MM.1S (cell line): ENCODE measurements at regions not wholly inside any gene's neighbourhood (a gene's known extent, or its start where the extent isn't known, plus 50 kb on each side); places are given as distances from the start of the nearest gene placed in this dataset.

Experiments
- DNase-seq: peaks from one replicate; pipeline ENCODE4 v3.0.0-alpha.2; 2015
- H2AFZ ChIP-seq: fragments of 300-600 bp; sonication (generic); 2 replicates; pipeline ENCODE4 v1.6.0; 2016; ENCODE audit warnings: antibody characterized with exemption, low read length
- H3F3A ChIP-seq: fragments of 300-600 bp; sonication (generic); 2 replicates; pipeline ENCODE4 v1.6.1; 2016; ENCODE audit warnings: mild to moderate bottlenecking, antibody characterized with exemption, low read length, moderate library complexity, mixed read lengths; ENCODE audit not compliant: insufficient read depth
- H3K27ac ChIP-seq: fragments of 300-600 bp; sonication (generic); 2 replicates; pipeline ENCODE4 v1.5.1; 2016; ENCODE audit warnings: mild to moderate bottlenecking, low read length
- H3K27me3 ChIP-seq: fragments of 300-600 bp; sonication (generic); replicated peaks from 2 replicates; pipeline ENCODE4 v1.6.0; 2016; ENCODE audit warnings: low read length; ENCODE audit not compliant: insufficient read depth
- H3K36me3 ChIP-seq: fragments of 300-600 bp; sonication (generic); replicated peaks from 2 replicates; pipeline ENCODE4 v1.6.1; 2016; ENCODE audit warnings: mild to moderate bottlenecking, low read length, mixed read lengths; ENCODE audit not compliant: insufficient read depth
- H3K4me1 ChIP-seq: fragments of 300-600 bp; sonication (generic); 2 replicates; pipeline ENCODE4 v1.6.1; 2016; ENCODE audit warnings: low read length, mixed read lengths
- H3K4me2 ChIP-seq: fragments of 300-600 bp; sonication (generic); 2 replicates; pipeline ENCODE4 v1.6.0; 2016; ENCODE audit warnings: low read depth, low read length
- H3K4me3 ChIP-seq: fragments of 300-600 bp; sonication (generic); 2 replicates; pipeline ENCODE4 v1.5.1; 2016; ENCODE audit warnings: low read length, mixed read lengths
- H3K79me2 ChIP-seq: fragments of 300-600 bp; sonication (generic); 2 replicates; pipeline ENCODE4 v1.6.1; 2016; ENCODE audit warnings: mixed run types, low read length, mixed read lengths
- H3K9ac ChIP-seq: fragments of 300-600 bp; sonication (generic); 2 replicates; pipeline ENCODE4 v1.6.1; 2016; ENCODE audit warnings: low read length, mixed read lengths
- H3K9me2 ChIP-seq: fragments of 300-600 bp; sonication (generic); replicated peaks from 2 replicates; pipeline ENCODE4 v1.6.1; 2016; ENCODE audit warnings: mild to moderate bottlenecking, low read length, mixed read lengths; ENCODE audit not compliant: insufficient read depth
- H3K9me3 ChIP-seq: fragments of 300-600 bp; sonication (generic); replicated peaks from 2 replicates; pipeline ENCODE4 v1.6.1; 2016; ENCODE audit warnings: mild to moderate bottlenecking, low read length, mixed read lengths; ENCODE audit not compliant: insufficient read depth
- H4K20me1 ChIP-seq: fragments of 300-600 bp; sonication (generic); 2 replicates; pipeline ENCODE4 v1.6.1; 2016; ENCODE audit warnings: mild to moderate bottlenecking, low read length, moderate library complexity, mixed read lengths; ENCODE audit not compliant: insufficient read depth
- EZH2 ChIP-seq: fragments of 300-600 bp; sonication (generic); optimal IDR thresholded peaks from 2 replicates; pipeline ENCODE3; 2017; ENCODE audit warnings: low read depth, mild to moderate bottlenecking, antibody characterized with exemption, low read length, mixed read lengths
- EZH2phosphoT487 ChIP-seq: fragments of 300-600 bp; sonication (generic); IDR thresholded peaks from 2 replicates; pipeline ENCODE4 v1.6.1; 2018; ENCODE audit warnings: antibody characterized with exemption, low read length
- TF ChIP-seq, protein P1 (sequence below): fragments of 300-600 bp; sonication (generic); IDR thresholded peaks from 2 replicates; pipeline ENCODE4 v1.5.1; 2016; ENCODE audit warnings: antibody characterized with exemption, low read length, mixed read lengths

DNA sequence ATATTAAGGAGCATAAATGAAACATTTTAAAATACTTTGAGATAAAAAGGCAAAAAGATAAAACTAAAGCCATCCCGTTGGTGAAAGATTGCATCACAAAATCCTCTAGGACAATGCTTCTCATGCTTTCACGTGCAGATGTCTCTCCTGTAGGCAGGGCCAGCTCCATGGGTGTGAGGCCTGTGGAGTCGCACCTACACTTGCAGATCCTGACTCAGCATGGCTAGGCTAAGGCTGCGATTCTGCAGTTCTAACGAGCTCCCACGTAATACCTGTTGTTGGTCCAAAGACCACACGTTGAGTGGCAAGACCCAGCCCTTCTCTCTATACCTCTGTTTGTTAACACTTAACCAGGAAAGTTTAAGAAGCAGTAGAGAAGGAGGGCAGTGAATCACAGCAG, 62.1 kb upstream of the CAPRIN1 start:
- TF ChIP-seq, protein P1, sequence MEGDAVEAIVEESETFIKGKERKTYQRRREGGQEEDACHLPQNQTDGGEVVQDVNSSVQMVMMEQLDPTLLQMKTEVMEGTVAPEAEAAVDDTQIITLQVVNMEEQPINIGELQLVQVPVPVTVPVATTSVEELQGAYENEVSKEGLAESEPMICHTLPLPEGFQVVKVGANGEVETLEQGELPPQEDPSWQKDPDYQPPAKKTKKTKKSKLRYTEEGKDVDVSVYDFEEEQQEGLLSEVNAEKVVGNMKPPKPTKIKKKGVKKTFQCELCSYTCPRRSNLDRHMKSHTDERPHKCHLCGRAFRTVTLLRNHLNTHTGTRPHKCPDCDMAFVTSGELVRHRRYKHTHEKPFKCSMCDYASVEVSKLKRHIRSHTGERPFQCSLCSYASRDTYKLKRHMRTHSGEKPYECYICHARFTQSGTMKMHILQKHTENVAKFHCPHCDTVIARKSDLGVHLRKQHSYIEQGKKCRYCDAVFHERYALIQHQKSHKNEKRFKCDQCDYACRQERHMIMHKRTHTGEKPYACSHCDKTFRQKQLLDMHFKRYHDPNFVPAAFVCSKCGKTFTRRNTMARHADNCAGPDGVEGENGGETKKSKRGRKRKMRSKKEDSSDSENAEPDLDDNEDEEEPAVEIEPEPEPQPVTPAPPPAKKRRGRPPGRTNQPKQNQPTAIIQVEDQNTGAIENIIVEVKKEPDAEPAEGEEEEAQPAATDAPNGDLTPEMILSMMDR, result no peak
- TF ChIP-seq EZH2 (no peak), EZH2phosphoT487 (no peak)
- Histone ChIP-seq H3K9ac (no peak overlapping the region), H3K9me3 (no peaks in the 10 kb centered on the region), H3K27ac (no peak overlapping the region), H3K4me1 (no peaks in the 10 kb centered on the region), H3K9me2 (no peaks in the 10 kb centered on the region), H3K36me3 (no peaks in the 10 kb centered on the region), H4K20me1 (no peaks in the 10 kb centered on the region), H3K4me2 (no peak overlapping the region), H2AFZ (no peak overlapping the region), H3K4me3 (no peak overlapping the region), H3K27me3 (peaks cover 8% of the 10 kb centered on the region; the same call in 1 of the 2 replicates), H3K79me2 (no peaks in the 10 kb centered on the region), H3F3A (no peaks in the 10 kb centered on the region)
- no peak for DNase-seq

DNA sequence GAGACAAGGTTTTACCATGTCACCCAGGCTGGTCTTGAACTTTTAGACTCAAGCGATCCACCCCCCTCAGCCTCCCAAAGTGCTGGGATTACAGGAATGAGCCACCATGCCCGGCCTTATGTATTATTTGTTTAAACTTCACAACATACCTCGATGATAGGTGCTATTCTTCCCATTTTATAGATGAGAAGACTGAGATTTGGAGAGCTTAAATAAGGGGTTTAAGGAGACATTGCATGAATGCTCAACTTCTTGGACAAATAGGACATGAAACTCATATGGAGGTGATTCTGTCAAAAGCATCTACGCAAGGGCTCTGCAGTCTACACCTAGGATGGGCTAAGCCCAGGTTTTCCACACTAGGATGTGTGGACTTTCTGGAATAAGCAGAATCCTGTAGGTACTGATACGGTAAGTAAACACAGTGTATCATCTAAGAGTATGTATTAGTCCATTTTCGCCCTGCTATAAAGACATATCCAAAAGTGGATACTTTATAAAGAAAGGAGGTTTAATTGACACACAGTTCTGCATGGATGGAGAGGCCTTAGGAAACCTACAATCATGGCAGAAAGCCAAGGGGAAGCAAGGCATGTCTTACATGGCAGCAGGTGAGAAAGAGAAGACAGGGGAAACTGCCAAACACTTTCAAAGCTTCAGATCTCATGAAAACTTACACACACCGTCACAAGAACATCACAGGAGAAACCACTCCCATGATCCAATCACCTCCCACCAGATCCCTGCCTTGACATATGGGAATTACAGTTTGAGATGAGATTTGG, 62.8 kb upstream of the CAPRIN1 start:
- Histone ChIP-seq H3K9me3 (no peaks in the 10 kb centered on the region), H3K4me3 (no peak overlapping the region), H3K9me2 (no peaks in the 10 kb centered on the region), H3K4me2 (no peak overlapping the region), H3K4me1 (no peaks in the 10 kb centered on the region), H2AFZ (no peak overlapping the region), H3K79me2 (no peaks in the 10 kb centered on the region), H3K36me3 (no peaks in the 10 kb centered on the region), H3K27me3 (peaks cover 8% of the 10 kb centered on the region; the same call in 1 of the 2 replicates), H4K20me1 (no peaks in the 10 kb centered on the region), H3K27ac (no peak overlapping the region), H3F3A (no peaks in the 10 kb centered on the region), H3K9ac (no peak overlapping the region)
- no peak for DNase-seq
- no peak for TF ChIP-seq EZH2
- TF ChIP-seq, protein P1, result no peak
- TF ChIP-seq EZH2phosphoT487, result no peak

DNA sequence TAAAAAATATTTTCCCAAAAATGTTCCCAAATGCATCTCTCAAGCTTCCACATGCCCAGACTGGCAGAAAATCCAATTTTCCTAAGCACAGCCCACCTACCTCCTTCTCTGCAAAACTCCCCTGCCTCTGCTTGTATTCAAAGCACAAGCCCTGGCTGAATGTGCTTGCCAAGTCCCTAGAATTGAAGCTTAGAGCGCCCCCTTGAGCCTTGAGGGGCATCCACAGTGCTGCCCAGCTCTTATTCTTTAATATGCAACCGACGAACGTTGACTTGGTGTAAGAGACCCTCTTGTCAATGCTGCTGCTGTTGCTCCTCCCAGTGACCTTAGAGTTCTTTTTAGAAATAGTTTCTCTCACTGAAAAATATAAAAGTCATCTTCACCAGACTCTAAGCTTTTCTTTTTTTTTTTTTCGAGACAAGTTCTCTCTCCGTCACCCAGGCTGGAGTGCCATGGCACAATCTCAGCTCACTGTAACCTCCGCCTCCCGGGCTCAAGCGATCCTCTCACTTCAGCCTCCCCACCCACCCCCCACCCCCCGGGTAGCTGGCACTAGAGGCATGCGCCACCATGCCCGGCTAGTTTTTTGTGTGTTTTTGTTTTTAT, 63.5 kb upstream of the CAPRIN1 start:
- no peaks in the 10 kb centered on the region for H3K79me2 ChIP-seq
- peaks cover 8% of the 10 kb centered on the region; the same call in 1 of the 2 replicates for H3K27me3 ChIP-seq
- no peak overlapping the region for H3K4me3 ChIP-seq
- DNase-seq, result peak; percentile 86
- H3K9ac ChIP-seq, result no peak overlapping the region
- TF ChIP-seq, protein P1, result peak; percentile 83
- no peak for TF ChIP-seq EZH2
- no peak for TF ChIP-seq EZH2phosphoT487
- no peak overlapping the region for H3K27ac ChIP-seq
- H4K20me1 ChIP-seq, result no peaks in the 10 kb centered on the region
- no peaks in the 10 kb centered on the region for H3K36me3 ChIP-seq
- H3F3A ChIP-seq, result no peaks in the 10 kb centered on the region
- H3K9me2 ChIP-seq, result no peaks in the 10 kb centered on the region
- H3K4me2 ChIP-seq, result no peak overlapping the region
- no peaks in the 10 kb centered on the region for H3K9me3 ChIP-seq
- H3K4me1 ChIP-seq, result no peaks in the 10 kb centered on the region
- no peak overlapping the region for H2AFZ ChIP-seq
